HPDE6-E6E7 (cell line): ENCODE measurements at regions not wholly inside any gene's neighbourhood (a gene's known extent, or its start where the extent isn't known, plus 50 kb on each side); places are given as distances from the start of the nearest gene placed in this dataset.
"Not testable (repeated sequence)": the region's sequence is repeated elsewhere in the genome, so short reads cannot be mapped to it uniquely, and the experiment has no call there.

Experiments used
- DNase-seq: peaks from one replicate; pipeline ENCODE4 v3.0.0; 2011; ENCODE audit warnings: missing footprints; ENCODE audit errors: extremely low spot score

GRCh38 chr7:131642429-131642828, 86.0 kb upstream of the PODXL start:
- no peak for DNase-seq

- DNase-seq, result no peak
Observed at GRCh38 chr7:131640686-131641085, 84.3 kb upstream of the PODXL start.

- no peak for DNase-seq
Observed at GRCh38 chr7:131638641-131639430, 82.4 kb upstream of the PODXL start.

- no peak for DNase-seq
Observed at GRCh38 chr7:131637859-131638258, 81.4 kb upstream of the PODXL start.

GRCh38 chr7:131636092-131636491, 79.7 kb upstream of the PODXL start:
- DNase-seq, result no peak

GRCh38 chr7:131634197-131634596, 77.8 kb upstream of the PODXL start:
- not testable (repeated sequence) for DNase-seq

GRCh38 chr7:131633342-131633843, 77.0 kb upstream of the PODXL start:
- DNase-seq, result no peak

- DNase-seq, result no peak
Observed at GRCh38 chr7:131630427-131630826, 74.0 kb upstream of the PODXL start.

- DNase-seq, result peak; percentile 73
Observed at GRCh38 chr7:131629217-131629882, 72.9 kb upstream of the PODXL start.

GRCh38 chr7:131628634-131629033, 72.2 kb upstream of the PODXL start:
- no peak for DNase-seq

GRCh38 chr7:131627735-131628190, 71.3 kb upstream of the PODXL start:
- DNase-seq, result no peak

GRCh38 chr7:131626643-131627042, 70.2 kb upstream of the PODXL start:
- DNase-seq, result no peak

- peak; percentile 86 for DNase-seq
Observed at GRCh38 chr7:131625817-131626372, 69.5 kb upstream of the PODXL start.

- DNase-seq, result not testable (repeated sequence)
Observed at GRCh38 chr7:131625345-131625744, 68.9 kb upstream of the PODXL start.

GRCh38 chr7:131624536-131624935, 68.1 kb upstream of the PODXL start:
- DNase-seq, result no peak

- no peak for DNase-seq
Observed at GRCh38 chr7:131623154-131623553, 66.7 kb upstream of the PODXL start.

GRCh38 chr7:131621652-131622051, 65.2 kb upstream of the PODXL start:
- no peak for DNase-seq

GRCh38 chr7:131620673-131621609, 64.5 kb upstream of the PODXL start:
- DNase-seq, result no peak

- DNase-seq, result no peak
Observed at GRCh38 chr7:131619336-131620305, 63.2 kb upstream of the PODXL start.

- DNase-seq, result no peak
Observed at GRCh38 chr7:131618391-131618790, 62.0 kb upstream of the PODXL start.
